Natural killer cell (primary cell): ENCODE measurements at regions not wholly inside any gene's neighbourhood (a gene's known extent, or its start where the extent isn't known, plus 50 kb on each side); places are given as distances from the start of the nearest gene placed in this dataset.

ENCODE experiments used
- ATAC-seq, 3 donors: fragments of 150-1000 bp in 2 of 3; fragments of 200-7000 bp in 1 of 3; cut with Tn5 transposase; 1 replicate in 1 of 3; 2 replicates in 2 of 3; pipeline ENCODE4 v1.10.0; 2021; ENCODE audit warnings: mild to moderate bottlenecking in 2 of 3, moderate library complexity in 2 of 3
- DNase-seq, 2 donors: peaks; one replicate each; pipeline versions ENCODE4 v3.0.0 to v3.0.0-alpha.2; 2013 to 2021; ENCODE audit warnings: mixed read lengths in 1 of 2
- H3K27ac ChIP-seq: one replicate; pipeline ENCODE4 v1.5.1; 2013; ENCODE audit warnings: mild to moderate bottlenecking, low read length
- H3K27me3 ChIP-seq: one replicate; pipeline ENCODE4 v1.6.1; 2013; ENCODE audit warnings: low read length; ENCODE audit not compliant: control insufficient read depth, insufficient read depth
- H3K36me3 ChIP-seq: one replicate; pipeline ENCODE4 v1.6.1; 2013; ENCODE audit warnings: low read length; ENCODE audit not compliant: control insufficient read depth, insufficient read depth
- H3K4me1 ChIP-seq: one replicate; pipeline ENCODE4 v1.6.1; 2013; ENCODE audit warnings: low read length; ENCODE audit not compliant: control insufficient read depth, insufficient read depth
- H3K4me3 ChIP-seq: one replicate; pipeline ENCODE4 v1.5.1; 2013; ENCODE audit warnings: low read length
- H3K9me3 ChIP-seq: one replicate; pipeline ENCODE4 v1.6.1; 2013; ENCODE audit warnings: low read length; ENCODE audit not compliant: control insufficient read depth, insufficient read depth
- H3K27ac Mint-ChIP-seq, 2 donors: one replicate each; pipeline ENCODE4 v1.8.0; 2022; ENCODE audit warnings: mild to moderate bottlenecking in 2 of 2, mixed read lengths in 2 of 2, moderate library complexity in 1 of 2
- H3K27me3 Mint-ChIP-seq, 2 donors: one replicate each; pipeline ENCODE4 v1.8.0; 2022; ENCODE audit warnings: low read depth in 2 of 2, mixed read lengths in 2 of 2
- H3K36me3 Mint-ChIP-seq: one replicate; pipeline ENCODE4 v1.8.0; 2022; ENCODE audit warnings: mixed read lengths
- H3K4me1 Mint-ChIP-seq, 2 donors: one replicate each; pipeline ENCODE4 v1.8.0; 2022; ENCODE audit warnings: mixed read lengths in 2 of 2
- H3K4me3 Mint-ChIP-seq: one replicate; pipeline ENCODE4 v1.8.0; 2022; ENCODE audit warnings: mild to moderate bottlenecking, moderate library complexity, mixed read lengths
- H3K9me3 Mint-ChIP-seq, 2 donors: one replicate each; pipeline ENCODE4 v1.8.0; 2022; ENCODE audit warnings: mixed read lengths in 2 of 2
- WGBS: methylation state at CpG from one replicate; pipeline ENCODE4 v1.1.7; 2013; ENCODE audit warnings: missing lambda C conversion rate; ENCODE audit not compliant: insufficient coverage; 5-methylcytosine and 5-hydroxymethylcytosine counted together
- intact Hi-C: fragments of 100-400 bp; cut with micrococcal nuclease; formaldehyde crosslinking; loops from one replicate; pipeline ENCODE4 v1.14.2; 2022
- TF ChIP-seq, protein P1 (sequence below): fragments of 200-600 bp; IDR thresholded peaks from one replicate; pipeline ENCODE4 v1.8.0; 2022; ENCODE audit warnings: antibody characterized with exemption

DNA sequence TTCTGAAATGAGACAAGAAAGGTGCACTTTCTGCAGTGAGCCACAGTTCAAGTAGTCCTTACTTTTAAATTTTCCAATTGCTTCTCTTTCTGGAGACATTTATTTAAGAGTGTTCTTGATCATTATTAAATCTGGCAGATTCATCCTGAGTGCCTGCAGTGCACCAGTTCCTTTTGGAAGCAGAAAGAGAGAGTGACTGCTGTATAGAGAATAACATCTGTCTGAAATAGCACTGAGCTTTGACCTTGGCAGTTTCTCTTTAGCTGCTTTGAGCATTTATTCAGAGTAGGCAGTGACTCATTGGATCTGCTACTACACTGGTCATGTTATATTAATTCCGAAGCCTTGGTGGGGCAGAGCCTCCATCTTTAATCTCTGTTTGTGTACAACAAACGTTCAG lies 1373.7 kb downstream of the PCDH9 start:
- intact Hi-C loops, result no loop called here
- no peak overlapping the region for H3K4me3 Mint-ChIP-seq
- no peak overlapping the region for H3K4me3 ChIP-seq
- no peak overlapping the region for H3K27ac ChIP-seq
- TF ChIP-seq, protein P1, sequence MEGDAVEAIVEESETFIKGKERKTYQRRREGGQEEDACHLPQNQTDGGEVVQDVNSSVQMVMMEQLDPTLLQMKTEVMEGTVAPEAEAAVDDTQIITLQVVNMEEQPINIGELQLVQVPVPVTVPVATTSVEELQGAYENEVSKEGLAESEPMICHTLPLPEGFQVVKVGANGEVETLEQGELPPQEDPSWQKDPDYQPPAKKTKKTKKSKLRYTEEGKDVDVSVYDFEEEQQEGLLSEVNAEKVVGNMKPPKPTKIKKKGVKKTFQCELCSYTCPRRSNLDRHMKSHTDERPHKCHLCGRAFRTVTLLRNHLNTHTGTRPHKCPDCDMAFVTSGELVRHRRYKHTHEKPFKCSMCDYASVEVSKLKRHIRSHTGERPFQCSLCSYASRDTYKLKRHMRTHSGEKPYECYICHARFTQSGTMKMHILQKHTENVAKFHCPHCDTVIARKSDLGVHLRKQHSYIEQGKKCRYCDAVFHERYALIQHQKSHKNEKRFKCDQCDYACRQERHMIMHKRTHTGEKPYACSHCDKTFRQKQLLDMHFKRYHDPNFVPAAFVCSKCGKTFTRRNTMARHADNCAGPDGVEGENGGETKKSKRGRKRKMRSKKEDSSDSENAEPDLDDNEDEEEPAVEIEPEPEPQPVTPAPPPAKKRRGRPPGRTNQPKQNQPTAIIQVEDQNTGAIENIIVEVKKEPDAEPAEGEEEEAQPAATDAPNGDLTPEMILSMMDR, result no peak
- H3K27me3 ChIP-seq, result no peaks in the 10 kb centered on the region
- H3K9me3 ChIP-seq, result no peaks in the 10 kb centered on the region
- 93% methylated on average over 1 of the region's 2 CpGs for WGBS
- H3K4me1 Mint-ChIP-seq, result no peaks in the 10 kb centered on the region
- H3K4me1 ChIP-seq, result no peaks in the 10 kb centered on the region
- no peak overlapping the region for H3K27ac Mint-ChIP-seq
- H3K9me3 Mint-ChIP-seq, result peaks cover 0 to 5% of the 10 kb centered on the region in 2 donors
- no peaks in the 10 kb centered on the region for H3K36me3 Mint-ChIP-seq
- DNase-seq (no peak), ATAC-seq (no peak)
- H3K27me3 Mint-ChIP-seq, result no peaks in the 10 kb centered on the region
- no peaks in the 10 kb centered on the region for H3K36me3 ChIP-seq

DNA sequence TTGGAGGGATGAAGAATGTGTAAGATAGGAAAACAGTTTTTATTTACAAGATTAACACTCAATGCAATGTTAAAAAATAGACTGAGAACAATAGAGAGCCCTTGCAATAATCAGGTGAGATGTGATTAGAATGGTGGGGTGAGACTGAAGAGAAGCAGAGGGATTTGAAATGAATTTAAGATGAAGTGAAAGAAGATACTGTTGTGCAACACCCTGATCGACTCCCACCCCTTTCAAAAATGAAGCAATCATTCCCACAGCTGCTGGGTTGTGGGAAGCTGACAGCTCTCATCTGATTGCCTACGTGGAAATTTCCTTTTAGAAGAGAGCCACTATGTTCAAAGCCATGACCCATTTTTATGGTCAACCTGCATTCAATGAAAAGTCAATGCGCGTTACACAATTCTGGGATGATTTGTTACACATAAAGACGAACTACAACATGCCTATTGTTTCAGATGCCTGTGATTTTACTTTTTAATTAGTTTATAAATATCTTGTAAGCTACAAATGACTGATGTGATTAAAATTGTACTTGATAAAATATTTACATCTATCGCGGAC lies 1374.8 kb downstream of the PCDH9 start:
- DNase-seq (no peak), ATAC-seq (no peak)
- Mint-ChIP-seq H3K4me1 (no peaks in the 10 kb centered on the region), H3K27ac (no peak overlapping the region), H3K9me3 (peaks cover 0 to 2% of the 10 kb centered on the region in 2 donors), H3K36me3 (no peaks in the 10 kb centered on the region), H3K4me3 (no peak overlapping the region), H3K27me3 (no peaks in the 10 kb centered on the region)
- Histone ChIP-seq H3K27me3 (no peaks in the 10 kb centered on the region), H3K4me3 (no peak overlapping the region), H3K4me1 (no peaks in the 10 kb centered on the region), H3K27ac (no peak overlapping the region), H3K36me3 (no peaks in the 10 kb centered on the region), H3K9me3 (no peaks in the 10 kb centered on the region)
- 79% methylated on average over 7 of the region's 7 CpGs for WGBS
- intact Hi-C loops, result no loop called here
- TF ChIP-seq, protein P1, result no peak

DNA sequence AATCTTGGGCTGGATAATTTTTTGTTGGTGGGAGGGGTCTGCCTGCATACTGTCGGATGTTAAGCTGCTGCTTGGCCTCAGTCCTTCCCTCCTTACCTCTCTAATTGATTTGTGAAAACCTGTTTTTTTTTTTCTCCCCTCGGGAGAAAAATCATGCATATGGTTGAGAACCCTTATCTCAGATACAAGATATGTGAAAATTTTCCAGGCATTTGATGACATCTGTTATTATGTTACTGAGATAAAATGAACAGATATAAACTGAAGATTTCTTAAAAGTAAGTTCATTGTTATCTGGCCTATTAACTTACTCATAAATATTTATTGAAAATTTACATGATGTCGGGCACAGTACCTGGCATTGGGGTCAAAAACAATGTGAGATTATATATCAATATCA lies 1375.7 kb downstream of the PCDH9 start:
- Mint-ChIP-seq H3K4me1 (no peaks in the 10 kb centered on the region), H3K27ac (no peak overlapping the region), H3K27me3 (no peaks in the 10 kb centered on the region), H3K36me3 (no peaks in the 10 kb centered on the region), H3K9me3 (peaks cover 0 to 2% of the 10 kb centered on the region in 2 donors), H3K4me3 (no peak overlapping the region)
- H3K36me3 ChIP-seq, result no peaks in the 10 kb centered on the region
- H3K4me3 ChIP-seq, result no peak overlapping the region
- ATAC-seq (no peak), DNase-seq (no peak)
- intact Hi-C loops, result no loop called here
- H3K27ac ChIP-seq, result no peak overlapping the region
- TF ChIP-seq, protein P1, result no peak
- 80% methylated on average over 1 of the region's 3 CpGs for WGBS
- no peaks in the 10 kb centered on the region for H3K9me3 ChIP-seq
- no peaks in the 10 kb centered on the region for H3K27me3 ChIP-seq
- H3K4me1 ChIP-seq, result no peaks in the 10 kb centered on the region

DNA sequence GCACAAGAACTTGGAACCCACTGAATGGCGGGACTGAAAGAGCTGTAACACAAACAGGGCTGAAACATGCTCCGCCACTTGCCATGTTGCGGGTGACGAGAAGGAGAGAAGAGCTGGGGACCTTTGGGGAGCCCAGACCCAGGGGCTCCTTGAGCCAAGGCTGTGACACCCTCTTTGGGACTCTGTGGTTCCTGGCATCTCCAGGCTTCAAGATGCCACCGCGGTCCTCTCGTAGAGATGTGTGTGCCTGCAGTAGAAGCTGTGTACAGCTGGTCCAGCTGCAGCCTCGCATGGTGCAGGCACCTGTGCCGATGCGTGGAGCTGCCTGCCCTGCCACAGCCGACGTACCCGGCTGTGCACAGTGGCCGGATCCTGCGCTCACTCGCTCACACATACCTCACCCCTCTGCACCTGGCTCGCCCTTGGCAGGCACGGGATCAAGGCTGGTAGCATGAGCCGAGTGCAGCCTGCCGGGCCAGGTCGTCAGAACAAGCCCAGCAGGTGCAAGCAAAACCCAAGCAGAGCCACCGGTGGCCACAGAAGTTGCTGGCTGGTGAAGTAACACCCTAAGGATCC lies 1385.8 kb downstream of the PCDH9 start:
- H3K27ac Mint-ChIP-seq, result no peak overlapping the region
- Histone ChIP-seq H3K27me3 (no peaks in the 10 kb centered on the region), H3K36me3 (no peaks in the 10 kb centered on the region), H3K9me3 (peaks cover 9% of the 10 kb centered on the region), H3K4me1 (no peaks in the 10 kb centered on the region), H3K27ac (no peak overlapping the region), H3K4me3 (no peak overlapping the region)
- no peaks in the 10 kb centered on the region for H3K4me1 Mint-ChIP-seq
- TF ChIP-seq, protein P1, result no peak
- DNase-seq (no peak), ATAC-seq (no peak)
- no peaks in the 10 kb centered on the region for H3K36me3 Mint-ChIP-seq
- 92% methylated on average over 22 of the region's 22 CpGs for WGBS
- no peaks in the 10 kb centered on the region for H3K27me3 Mint-ChIP-seq
- intact Hi-C loops, result no loop called here
- H3K4me3 Mint-ChIP-seq, result no peak overlapping the region
- peaks cover 7 to 9% of the 10 kb centered on the region in 2 donors for H3K9me3 Mint-ChIP-seq
